ENCODE measurements at regions not wholly inside any gene's neighbourhood (a gene's known extent, or its start where the extent isn't known, plus 50 kb on each side); places are given as distances from the start of the nearest gene placed in this dataset.
"Not testable (repeated sequence)": the region's sequence is repeated elsewhere in the genome, so short reads cannot be mapped to it uniquely, and the experiment has no call there.

- no peak for DNase-seq (ENCODE audit: low read depth)
These were observed 213.1 kb downstream of the CDH26 start for GRCh38 chr20:60171313-60171712.

GRCh38 chr20:60171738-60172137, 213.5 kb downstream of the CDH26 start:
- no peak for DNase-seq (ENCODE audit: low read depth)

- DNase-seq (ENCODE audit: low read depth): no peak
These were observed 214.2 kb downstream of the CDH26 start for GRCh38 chr20:60172346-60172984.

GRCh38 chr20:60177080-60177479, 218.9 kb downstream of the CDH26 start:
- DNase-seq (ENCODE audit: low read depth): no peak

- DNase-seq (ENCODE audit: low read depth): no peak
These were observed 222.8 kb downstream of the CDH26 start for GRCh38 chr20:60180986-60181385.

- no peak for DNase-seq (ENCODE audit: low read depth)
These were observed 228.2 kb downstream of the CDH26 start for GRCh38 chr20:60186412-60186811.

- DNase-seq (ENCODE audit: low read depth): no peak
These were observed 229.5 kb downstream of the CDH26 start for GRCh38 chr20:60187683-60188082.

- no peak for DNase-seq (ENCODE audit: low read depth)
These were observed 232.8 kb downstream of the CDH26 start for GRCh38 chr20:60191014-60191413.

- DNase-seq (ENCODE audit: low read depth): no peak
These were observed 234.1 kb downstream of the CDH26 start for GRCh38 chr20:60192326-60192725.

GRCh38 chr20:60199132-60199531, 240.9 kb downstream of the CDH26 start:
- not testable (repeated sequence) for DNase-seq (ENCODE audit: low read depth)

- no peak for DNase-seq (ENCODE audit: low read depth)
These were observed 241.6 kb downstream of the CDH26 start for GRCh38 chr20:60199866-60200265.

- DNase-seq (ENCODE audit: low read depth): no peak
These were observed 242.2 kb downstream of the CDH26 start for GRCh38 chr20:60200305-60200918.

- DNase-seq (ENCODE audit: low read depth): no peak
These were observed 243.1 kb downstream of the CDH26 start for GRCh38 chr20:60201198-60201835.

GRCh38 chr20:60202046-60202445, 243.8 kb downstream of the CDH26 start:
- no peak for DNase-seq (ENCODE audit: low read depth)

GRCh38 chr20:60203451-60203850, 245.2 kb downstream of the CDH26 start:
- DNase-seq (ENCODE audit: low read depth): no peak

GRCh38 chr20:60204601-60205000, 246.4 kb downstream of the CDH26 start:
- DNase-seq (ENCODE audit: low read depth): no peak

- DNase-seq (ENCODE audit: low read depth): no peak
These were observed 248.0 kb downstream of the CDH26 start for GRCh38 chr20:60206259-60206658.

GRCh38 chr20:60209048-60209447, 250.8 kb downstream of the CDH26 start:
- no peak for DNase-seq (ENCODE audit: low read depth)

- DNase-seq (ENCODE audit: low read depth): peak; percentile 35
These were observed 252.8 kb downstream of the CDH26 start for GRCh38 chr20:60210779-60211617.

- no peak for DNase-seq (ENCODE audit: low read depth)
These were observed 253.6 kb downstream of the CDH26 start for GRCh38 chr20:60211618-60212463.

GRCh38 chr20:60212695-60213094, 254.5 kb downstream of the CDH26 start:
- no peak for DNase-seq (ENCODE audit: low read depth)
